ENCODE measurements at regions not wholly inside any gene's neighbourhood (a gene's known extent, or its start where the extent isn't known, plus 50 kb on each side); places are given as distances from the start of the nearest gene placed in this dataset.
"Not testable (repeated sequence)": the region's sequence is repeated elsewhere in the genome, so short reads cannot be mapped to it uniquely, and the experiment has no call there.

GRCh38 chr11:34809191-34810106 is 106.7 kb downstream of the APIP start:
- Mint-ChIP-seq H3K4me1 (no peaks in the 10 kb centered on the region), H3K4me3 (no peak overlapping the region), H3K9me3 (peaks cover 13% of the 10 kb centered on the region), H3K27ac (no peak overlapping the region), H3K27me3 (peaks cover 37% of the 10 kb centered on the region), H3K36me3 (peaks cover 6% of the 10 kb centered on the region)
- ATAC-seq: no peak

- Mint-ChIP-seq H3K9me3 (peaks cover 3% of the 10 kb centered on the region), H3K36me3 (no peaks in the 10 kb centered on the region), H3K27ac (no peak overlapping the region), H3K4me1 (no peaks in the 10 kb centered on the region), H3K27me3 (peaks cover 45% of the 10 kb centered on the region), H3K4me3 (no peak overlapping the region)
- no peak for ATAC-seq
These were observed 109.3 kb downstream of the APIP start for GRCh38 chr11:34806875-34807274.

- peaks cover 50% of the 10 kb centered on the region for H3K27me3 Mint-ChIP-seq
- H3K4me3 Mint-ChIP-seq: no peak overlapping the region
- H3K4me1 Mint-ChIP-seq: no peaks in the 10 kb centered on the region
- no peaks in the 10 kb centered on the region for H3K9me3 Mint-ChIP-seq
- H3K27ac Mint-ChIP-seq: no peak overlapping the region
- no peaks in the 10 kb centered on the region for H3K36me3 Mint-ChIP-seq
- ATAC-seq: no peak
These were observed 110.2 kb downstream of the APIP start for GRCh38 chr11:34805937-34806336.

GRCh38 chr11:34799848-34800247 is 116.3 kb downstream of the APIP start:
- peaks cover 20% of the 10 kb centered on the region for H3K27me3 Mint-ChIP-seq
- ATAC-seq: no peak
- H3K4me3 Mint-ChIP-seq: no peak overlapping the region
- no peaks in the 10 kb centered on the region for H3K4me1 Mint-ChIP-seq
- no peak overlapping the region for H3K27ac Mint-ChIP-seq
- H3K9me3 Mint-ChIP-seq: peaks cover 4% of the 10 kb centered on the region
- no peaks in the 10 kb centered on the region for H3K36me3 Mint-ChIP-seq

GRCh38 chr11:34798985-34799384 is 117.2 kb downstream of the APIP start:
- no peak overlapping the region for H3K27ac Mint-ChIP-seq
- no peaks in the 10 kb centered on the region for H3K36me3 Mint-ChIP-seq
- H3K9me3 Mint-ChIP-seq: peaks cover 4% of the 10 kb centered on the region
- no peak overlapping the region for H3K4me3 Mint-ChIP-seq
- no peaks in the 10 kb centered on the region for H3K4me1 Mint-ChIP-seq
- H3K27me3 Mint-ChIP-seq: peaks cover 20% of the 10 kb centered on the region
- no peak for ATAC-seq

- peaks cover 20% of the 10 kb centered on the region for H3K27me3 Mint-ChIP-seq
- not testable (repeated sequence) for H3K4me1 Mint-ChIP-seq, H3K27ac Mint-ChIP-seq, ATAC-seq, H3K36me3 Mint-ChIP-seq, H3K4me3 Mint-ChIP-seq, H3K9me3 Mint-ChIP-seq
These were observed 118.7 kb downstream of the APIP start for GRCh38 chr11:34797497-34797896.

- ATAC-seq: no peak
- Mint-ChIP-seq H3K27me3 (peaks cover 11% of the 10 kb centered on the region), H3K27ac (no peak overlapping the region), H3K4me3 (no peak overlapping the region), H3K9me3 (peaks cover 4% of the 10 kb centered on the region), H3K36me3 (no peaks in the 10 kb centered on the region), H3K4me1 (no peaks in the 10 kb centered on the region)
These were observed 120.5 kb downstream of the APIP start for GRCh38 chr11:34795641-34796040.

- Mint-ChIP-seq H3K4me3 (no peak overlapping the region), H3K27me3 (peaks cover 11% of the 10 kb centered on the region), H3K36me3 (no peaks in the 10 kb centered on the region)
These were observed 121.5 kb downstream of the APIP start for GRCh38 chr11:34794696-34795095.

GRCh38 chr11:34793666-34794065 is 122.5 kb downstream of the APIP start:
- Mint-ChIP-seq H3K36me3 (no peaks in the 10 kb centered on the region), H3K4me1 (no peaks in the 10 kb centered on the region), H3K27me3 (peaks cover 11% of the 10 kb centered on the region), H3K4me3 (no peak overlapping the region), H3K27ac (no peak overlapping the region), H3K9me3 (peaks cover 7% of the 10 kb centered on the region)
- no peak for ATAC-seq

More at GRCh38 chr11:34794696-34795095, 121.5 kb downstream of the APIP start:
- H3K4me1 Mint-ChIP-seq: no peaks in the 10 kb centered on the region
- ATAC-seq: no peak
- H3K9me3 Mint-ChIP-seq: peaks cover 7% of the 10 kb centered on the region
- H3K27ac Mint-ChIP-seq: no peak overlapping the region

GRCh38 chr11:34792814-34793258 is 123.3 kb downstream of the APIP start:
- no peak overlapping the region for H3K27ac Mint-ChIP-seq
- H3K4me3 Mint-ChIP-seq: no peak overlapping the region
- no peaks in the 10 kb centered on the region for H3K4me1 Mint-ChIP-seq
- peaks cover 4% of the 10 kb centered on the region for H3K9me3 Mint-ChIP-seq
- H3K27me3 Mint-ChIP-seq: peaks cover 11% of the 10 kb centered on the region
- no peak for ATAC-seq
- no peaks in the 10 kb centered on the region for H3K36me3 Mint-ChIP-seq

- Mint-ChIP-seq H3K27me3 (peaks cover 11% of the 10 kb centered on the region), H3K4me3 (no peak overlapping the region), H3K27ac (no peak overlapping the region), H3K36me3 (no peaks in the 10 kb centered on the region), H3K4me1 (no peaks in the 10 kb centered on the region), H3K9me3 (peaks cover 4% of the 10 kb centered on the region)
- ATAC-seq: no peak
These were observed 124.2 kb downstream of the APIP start for GRCh38 chr11:34791780-34792542.

GRCh38 chr11:34790620-34791019 is 125.6 kb downstream of the APIP start:
- H3K4me1 Mint-ChIP-seq: no peaks in the 10 kb centered on the region
- no peak overlapping the region for H3K27ac Mint-ChIP-seq
- no peak overlapping the region for H3K4me3 Mint-ChIP-seq
- peaks cover 14% of the 10 kb centered on the region for H3K27me3 Mint-ChIP-seq
- no peaks in the 10 kb centered on the region for H3K36me3 Mint-ChIP-seq
- ATAC-seq: no peak
- peaks cover 4% of the 10 kb centered on the region for H3K9me3 Mint-ChIP-seq

GRCh38 chr11:34789196-34789834 is 126.9 kb downstream of the APIP start:
- Mint-ChIP-seq H3K27me3 (peaks cover 19% of the 10 kb centered on the region), H3K36me3 (no peaks in the 10 kb centered on the region), H3K4me1 (no peaks in the 10 kb centered on the region), H3K4me3 (no peak overlapping the region), H3K9me3 (peaks cover 4% of the 10 kb centered on the region), H3K27ac (no peak overlapping the region)
- ATAC-seq: no peak

GRCh38 chr11:34788642-34789041 is 127.5 kb downstream of the APIP start:
- Mint-ChIP-seq H3K4me3 (no peak overlapping the region), H3K4me1 (no peaks in the 10 kb centered on the region), H3K36me3 (no peaks in the 10 kb centered on the region), H3K27ac (no peak overlapping the region), H3K9me3 (peaks cover 4% of the 10 kb centered on the region), H3K27me3 (peaks cover 22% of the 10 kb centered on the region)
- no peak for ATAC-seq

- H3K4me1 Mint-ChIP-seq: no peaks in the 10 kb centered on the region
- peaks cover 26% of the 10 kb centered on the region for H3K27me3 Mint-ChIP-seq
- H3K9me3 Mint-ChIP-seq: peaks cover 4% of the 10 kb centered on the region
- no peaks in the 10 kb centered on the region for H3K36me3 Mint-ChIP-seq
- H3K4me3 Mint-ChIP-seq: no peak overlapping the region
- no peak for ATAC-seq
- no peak overlapping the region for H3K27ac Mint-ChIP-seq
These were observed 128.3 kb downstream of the APIP start for GRCh38 chr11:34787895-34788294.
